Neural cell (in vitro differentiated cells): ENCODE measurements at regions not wholly inside any gene's neighbourhood (a gene's known extent, or its start where the extent isn't known, plus 50 kb on each side); places are given as distances from the start of the nearest gene placed in this dataset.

ENCODE experiments used
- EP300 ChIP-seq: fragments of 450-650 bp; conservative IDR thresholded peaks from 2 replicates; pipeline ENCODE4 v1.6.1; 2014; ENCODE audit warnings: antibody characterized with exemption, mild to moderate bottlenecking, moderate library complexity; ENCODE audit not compliant: poor library complexity, severe bottlenecking
- MXI1 ChIP-seq: fragments of 450-650 bp; conservative IDR thresholded peaks from 2 replicates; pipeline ENCODE4 v1.6.1; 2014; ENCODE audit warnings: antibody characterized with exemption, mild to moderate bottlenecking; ENCODE audit not compliant: poor library complexity, severe bottlenecking
- POLR2AphosphoS5 ChIP-seq: IDR thresholded peaks from 2 replicates; pipeline ENCODE4 v1.6.1; 2012
- TF ChIP-seq, protein P1 (sequence below): fragments of 450-650 bp; IDR thresholded peaks from 2 replicates; pipeline ENCODE4 v1.5.1; 2014; ENCODE audit warnings: antibody characterized with exemption, mild to moderate bottlenecking, moderate library complexity; ENCODE audit not compliant: poor library complexity, severe bottlenecking

DNA sequence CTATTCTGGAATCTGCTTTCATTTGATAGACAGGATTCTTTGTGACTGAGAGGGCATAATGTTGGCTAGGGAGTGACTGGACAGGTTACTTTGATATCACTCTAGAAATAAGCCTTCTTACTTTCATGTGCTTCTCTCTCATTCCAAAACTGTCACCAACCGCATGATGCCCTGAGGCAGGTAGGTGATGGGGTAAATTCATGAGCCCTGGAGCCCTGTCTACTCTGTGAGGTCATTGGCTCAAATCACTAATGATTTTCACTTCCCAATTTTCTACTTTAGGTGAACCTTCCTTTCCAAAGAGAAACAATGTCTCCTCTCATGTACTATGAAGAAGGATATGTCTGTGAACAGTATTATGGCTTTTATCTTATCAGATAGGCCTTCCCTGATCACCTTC lies 596.7 kb downstream of the TUSC7 start:
- TF ChIP-seq EP300 (no peak), MXI1 (no peak), POLR2AphosphoS5 (no peak)
- TF ChIP-seq, protein P1, sequence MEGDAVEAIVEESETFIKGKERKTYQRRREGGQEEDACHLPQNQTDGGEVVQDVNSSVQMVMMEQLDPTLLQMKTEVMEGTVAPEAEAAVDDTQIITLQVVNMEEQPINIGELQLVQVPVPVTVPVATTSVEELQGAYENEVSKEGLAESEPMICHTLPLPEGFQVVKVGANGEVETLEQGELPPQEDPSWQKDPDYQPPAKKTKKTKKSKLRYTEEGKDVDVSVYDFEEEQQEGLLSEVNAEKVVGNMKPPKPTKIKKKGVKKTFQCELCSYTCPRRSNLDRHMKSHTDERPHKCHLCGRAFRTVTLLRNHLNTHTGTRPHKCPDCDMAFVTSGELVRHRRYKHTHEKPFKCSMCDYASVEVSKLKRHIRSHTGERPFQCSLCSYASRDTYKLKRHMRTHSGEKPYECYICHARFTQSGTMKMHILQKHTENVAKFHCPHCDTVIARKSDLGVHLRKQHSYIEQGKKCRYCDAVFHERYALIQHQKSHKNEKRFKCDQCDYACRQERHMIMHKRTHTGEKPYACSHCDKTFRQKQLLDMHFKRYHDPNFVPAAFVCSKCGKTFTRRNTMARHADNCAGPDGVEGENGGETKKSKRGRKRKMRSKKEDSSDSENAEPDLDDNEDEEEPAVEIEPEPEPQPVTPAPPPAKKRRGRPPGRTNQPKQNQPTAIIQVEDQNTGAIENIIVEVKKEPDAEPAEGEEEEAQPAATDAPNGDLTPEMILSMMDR = no peak
